Vagina (tissue), 2 donors: ENCODE measurements at regions not wholly inside any gene's neighbourhood (a gene's known extent, or its start where the extent isn't known, plus 50 kb on each side); places are given as distances from the start of the nearest gene placed in this dataset.

Experiments used
- CTCF ChIP-seq, 3 experiments: fragments of 450-650 bp in 2 of 3; fragments of 200-600 bp in 1 of 3; sonication (generic) in 1 of 3; IDR thresholded peaks; one replicate each; pipeline ENCODE4 v1.5.1; 2017 to 2019; ENCODE audit warnings: antibody characterized with exemption in 3 of 3, mild to moderate bottlenecking in 2 of 3, moderate library complexity in 2 of 3
- POLR2A ChIP-seq, 2 donors: fragments of 450-650 bp; IDR thresholded peaks; one replicate each; pipeline ENCODE4 v1.6.1; 2017; ENCODE audit warnings: antibody characterized with exemption in 2 of 2, mild to moderate bottlenecking in 2 of 2, moderate library complexity in 2 of 2

- TF ChIP-seq CTCF (IDR thresholded peaks at IDR 0.05) (no peak), POLR2A (IDR thresholded peaks at IDR 0.05) (no peak)
Observed at GRCh38 chr12:84596266-84596665, 316.3 kb downstream of the SLC6A15 start.
